ENCODE measurements at regions not wholly inside any gene's neighbourhood (a gene's known extent, or its start where the extent isn't known, plus 50 kb on each side); places are given as distances from the start of the nearest gene placed in this dataset.
A peak's percentile ranks its signal among the peaks of the same experiment; 100 is the strongest.
"Not testable (repeated sequence)": the region's sequence is repeated elsewhere in the genome, so short reads cannot be mapped to it uniquely, and the experiment has no call there.

- DNase-seq, result peak; percentile 49
These were observed 78.0 kb upstream of the PNPT1 start for GRCh38 chr2:55771612-55772011.

- DNase-seq, result no peak
These were observed 75.3 kb upstream of the PNPT1 start for GRCh38 chr2:55768991-55769390.

DNA sequence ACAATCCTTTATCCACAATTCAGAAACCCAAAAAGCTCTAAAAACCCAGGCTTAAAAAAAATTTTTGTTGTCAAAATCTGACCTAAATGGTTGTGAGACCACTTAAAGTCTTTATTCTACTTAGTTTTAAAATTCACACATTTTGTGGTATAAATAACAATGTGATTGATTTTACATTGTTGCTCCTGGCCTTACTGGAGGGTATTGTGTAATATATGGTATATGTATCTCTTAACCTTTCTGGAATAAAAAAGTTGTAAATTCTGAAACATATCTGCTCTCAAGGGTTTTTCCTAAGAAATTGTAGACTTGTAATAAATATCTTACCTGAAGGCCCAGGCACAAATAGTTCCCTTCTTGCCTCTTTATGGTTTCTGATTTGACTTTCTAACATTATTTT is 73.3 kb upstream of the PNPT1 start:
- no peak for DNase-seq

DNA sequence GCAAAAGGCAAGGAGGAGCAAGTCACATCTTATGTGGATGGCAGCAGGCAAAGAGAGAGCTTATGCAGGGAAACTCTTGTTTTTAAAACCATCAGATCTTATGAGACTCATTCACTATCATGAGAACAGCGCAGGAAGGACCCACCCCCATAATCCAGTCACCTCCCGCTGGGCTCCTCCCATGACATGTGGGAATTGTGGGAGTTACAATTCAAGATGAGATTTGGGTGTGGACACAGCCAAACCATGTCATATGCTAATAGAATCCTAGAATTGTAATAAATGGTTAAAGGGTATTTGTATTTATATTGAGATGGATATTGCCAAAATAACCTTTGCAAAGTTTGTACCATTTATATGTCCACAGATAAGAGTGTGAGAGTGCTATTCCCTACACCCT is 72.1 kb upstream of the PNPT1 start:
- DNase-seq, result not testable (repeated sequence)

GRCh38 chr2:55763721-55764120 is 70.1 kb upstream of the PNPT1 start:
- DNase-seq, result no peak

- DNase-seq, result no peak
These were observed 67.9 kb upstream of the PNPT1 start for GRCh38 chr2:55761526-55761925.

DNA sequence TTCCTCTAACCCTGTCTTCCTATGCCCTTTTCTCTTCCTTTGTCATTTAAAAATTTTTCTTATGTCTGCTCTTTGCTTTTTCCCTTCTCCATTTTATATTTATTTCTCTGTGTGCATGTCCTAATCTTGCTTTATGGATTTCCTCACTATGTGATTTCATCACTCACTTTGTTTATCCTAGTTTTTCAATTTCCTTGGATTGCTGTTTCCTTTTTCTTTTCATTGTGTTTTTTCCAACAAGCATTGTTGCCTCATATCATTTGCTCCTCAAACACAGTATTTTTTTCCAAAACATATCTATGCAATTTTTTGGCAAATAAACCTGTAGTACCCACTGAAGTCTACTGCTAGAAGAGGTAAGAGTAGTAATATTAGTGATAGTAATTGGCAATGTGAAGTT is 67.4 kb upstream of the PNPT1 start:
- no peak for DNase-seq

GRCh38 chr2:55760125-55760524 is 66.5 kb upstream of the PNPT1 start:
- DNase-seq, result no peak

DNA sequence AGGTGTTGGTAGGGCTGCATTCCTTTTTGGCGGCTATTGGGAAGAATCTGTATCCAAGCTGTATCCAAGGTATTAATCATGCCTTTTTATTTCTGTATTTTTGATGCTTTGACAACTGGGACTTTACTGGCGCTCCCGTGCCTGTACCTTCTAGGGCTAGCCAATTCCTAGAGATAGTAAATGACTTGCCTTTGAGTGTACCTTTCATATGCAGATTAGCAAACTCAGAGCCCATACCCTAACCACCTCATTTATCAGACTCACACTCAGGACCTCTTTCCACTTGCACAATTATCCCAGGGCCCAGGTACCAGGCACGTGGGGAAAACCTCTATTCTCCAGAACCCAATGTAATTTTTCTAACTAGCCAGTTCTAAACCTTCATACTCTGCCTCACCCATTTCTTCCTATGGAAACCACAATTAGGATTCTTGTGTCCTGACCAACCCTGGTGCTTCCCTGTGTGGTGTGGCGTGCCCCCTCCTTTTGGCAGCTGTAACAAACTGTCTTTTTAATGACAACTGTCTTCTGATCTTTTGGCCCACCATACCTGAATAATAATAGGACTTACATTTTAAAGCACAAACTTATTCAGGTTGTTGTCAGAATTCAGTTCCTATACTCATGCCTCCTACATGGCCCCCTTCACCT is 65.8 kb upstream of the PNPT1 start:
- no peak for DNase-seq

DNA sequence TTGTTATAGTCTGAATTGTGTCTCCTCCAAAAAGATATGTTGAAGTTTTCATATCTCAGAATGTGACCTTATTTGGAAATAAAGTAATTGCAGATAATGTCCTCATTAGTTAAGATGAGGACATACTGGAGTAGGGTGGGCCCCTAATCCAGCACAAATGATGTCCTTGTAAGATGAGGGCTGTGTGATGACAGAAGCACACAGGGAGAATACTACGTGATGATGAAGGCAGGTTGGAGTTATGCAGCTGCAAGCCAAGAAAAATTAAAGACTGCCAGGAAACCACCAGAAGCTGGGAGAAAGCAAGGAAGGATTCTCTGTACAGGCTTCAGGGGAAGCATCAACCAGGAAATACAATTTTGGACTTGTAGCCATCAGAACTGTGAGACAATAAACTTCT is 58.3 kb upstream of the PNPT1 start:
- DNase-seq, result peak; percentile 6

DNA sequence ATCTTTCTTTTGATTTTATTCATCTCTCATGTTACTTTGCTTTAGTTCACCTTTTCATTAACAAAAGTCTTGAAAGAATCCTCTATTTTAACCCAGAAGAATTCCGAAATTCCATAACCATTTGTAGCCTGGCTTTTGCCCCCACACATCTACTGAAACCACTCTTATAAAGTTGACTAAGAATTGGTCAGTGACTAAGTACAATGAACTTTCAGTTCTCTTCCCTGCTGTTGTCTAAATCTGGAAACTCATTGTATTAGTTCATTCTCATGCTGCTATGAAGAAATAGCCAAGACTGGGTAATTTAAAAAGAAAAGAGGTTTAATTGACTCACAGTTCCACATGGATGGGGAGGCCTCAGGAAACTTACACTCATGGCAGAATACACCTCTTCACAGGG is 49.9 kb upstream of the PNPT1 start:
- DNase-seq, result peak; percentile 57

All from fibroblast of skin of abdomen (primary cell).